Calu3 (cell line): ENCODE measurements at regions not wholly inside any gene's neighbourhood (a gene's known extent, or its start where the extent isn't known, plus 50 kb on each side); places are given as distances from the start of the nearest gene placed in this dataset.

ENCODE experiments used
- BruUV-seq: library from RNA; stranded (reverse); fragments of 400-500 nt; replicated peaks from 2 replicates; lab custom pipeline; 2021; lab: Mats Ljungman, UMichigan
- CTCF ChIA-PET: fragments of 300-600 bp; sonication (Branson Sonifier 250); formaldehyde crosslinking; loops from one replicate; lab custom pipeline; 2022; ENCODE audit warnings: antibody characterized with exemption; lab: Charles Lee
- DNase-seq: peaks from one replicate; pipeline ENCODE4 v3.0.0; 2022
- H3K27ac Mint-ChIP-seq: one replicate; pipeline ENCODE4 v1.8.0; 2022; ENCODE audit warnings: mixed read lengths; ENCODE audit not compliant: unreplicated experiment
- H3K27me3 Mint-ChIP-seq: one replicate; pipeline ENCODE4 v1.8.0; 2022; ENCODE audit warnings: mixed read lengths; ENCODE audit not compliant: unreplicated experiment
- H3K36me3 Mint-ChIP-seq: one replicate; pipeline ENCODE4 v1.8.0; 2022; ENCODE audit warnings: mild to moderate bottlenecking, moderate library complexity, mixed read lengths; ENCODE audit not compliant: insufficient read depth, unreplicated experiment
- H3K4me1 Mint-ChIP-seq: one replicate; pipeline ENCODE4 v1.8.0; 2022; ENCODE audit warnings: mild to moderate bottlenecking, low read depth, mixed read lengths; ENCODE audit not compliant: unreplicated experiment
- H3K4me3 Mint-ChIP-seq: one replicate; pipeline ENCODE4 v1.8.0; 2022; ENCODE audit warnings: mild to moderate bottlenecking, low read depth, moderate library complexity, mixed read lengths; ENCODE audit not compliant: unreplicated experiment
- H3K9me3 Mint-ChIP-seq: one replicate; pipeline ENCODE4 v1.8.0; 2022; ENCODE audit warnings: low read depth, mixed read lengths; ENCODE audit not compliant: unreplicated experiment
- intact Hi-C: fragments of 100-400 bp; cut with micrococcal nuclease; formaldehyde crosslinking; loops from one replicate; pipeline ENCODE4 v1.10.0; 2022; ENCODE audit not compliant: unreplicated experiment
- TF ChIP-seq, protein P1 (sequence below): fragments of 200-600 bp; IDR thresholded peaks from one replicate; pipeline ENCODE4 v1.8.0; 2022; ENCODE audit warnings: antibody characterized with exemption; ENCODE audit not compliant: unreplicated experiment

DNA sequence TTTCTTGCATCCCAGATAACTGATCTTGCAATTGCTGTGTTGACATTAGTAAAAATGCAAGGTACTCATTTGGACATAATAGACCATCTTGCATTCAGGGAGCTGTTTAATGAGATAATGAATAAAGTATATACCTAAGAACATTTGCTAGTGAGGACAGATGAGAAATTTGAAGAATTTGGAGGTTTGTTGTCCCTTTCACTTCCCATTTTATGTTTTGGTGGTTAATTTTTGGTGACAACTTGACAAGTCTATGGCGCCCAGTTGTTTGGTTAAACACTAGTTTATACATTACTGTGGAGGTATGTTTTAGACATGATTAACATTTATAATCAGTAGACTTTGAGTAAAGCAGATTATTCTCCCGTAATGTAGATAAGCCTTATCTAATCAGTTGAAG is 300.2 kb upstream of the SYNCRIP start:
- no peaks in the 10 kb centered on the region for H3K4me1 Mint-ChIP-seq
- TF ChIP-seq, protein P1, sequence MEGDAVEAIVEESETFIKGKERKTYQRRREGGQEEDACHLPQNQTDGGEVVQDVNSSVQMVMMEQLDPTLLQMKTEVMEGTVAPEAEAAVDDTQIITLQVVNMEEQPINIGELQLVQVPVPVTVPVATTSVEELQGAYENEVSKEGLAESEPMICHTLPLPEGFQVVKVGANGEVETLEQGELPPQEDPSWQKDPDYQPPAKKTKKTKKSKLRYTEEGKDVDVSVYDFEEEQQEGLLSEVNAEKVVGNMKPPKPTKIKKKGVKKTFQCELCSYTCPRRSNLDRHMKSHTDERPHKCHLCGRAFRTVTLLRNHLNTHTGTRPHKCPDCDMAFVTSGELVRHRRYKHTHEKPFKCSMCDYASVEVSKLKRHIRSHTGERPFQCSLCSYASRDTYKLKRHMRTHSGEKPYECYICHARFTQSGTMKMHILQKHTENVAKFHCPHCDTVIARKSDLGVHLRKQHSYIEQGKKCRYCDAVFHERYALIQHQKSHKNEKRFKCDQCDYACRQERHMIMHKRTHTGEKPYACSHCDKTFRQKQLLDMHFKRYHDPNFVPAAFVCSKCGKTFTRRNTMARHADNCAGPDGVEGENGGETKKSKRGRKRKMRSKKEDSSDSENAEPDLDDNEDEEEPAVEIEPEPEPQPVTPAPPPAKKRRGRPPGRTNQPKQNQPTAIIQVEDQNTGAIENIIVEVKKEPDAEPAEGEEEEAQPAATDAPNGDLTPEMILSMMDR, result no peak
- H3K27me3 Mint-ChIP-seq, result no peaks in the 10 kb centered on the region
- no peak overlapping the region for H3K27ac Mint-ChIP-seq
- no peaks in the 10 kb centered on the region for H3K9me3 Mint-ChIP-seq
- intact Hi-C loops, result no loop called here
- BruUV-seq, result no TSS peak
- CTCF ChIA-PET, result no interaction called here
- no peak for DNase-seq
- no peak overlapping the region for H3K4me3 Mint-ChIP-seq
- no peaks in the 10 kb centered on the region for H3K36me3 Mint-ChIP-seq

GRCh38 chr6:85936916-85937315 is 294.2 kb upstream of the SYNCRIP start:
- H3K36me3 Mint-ChIP-seq, result no peaks in the 10 kb centered on the region
- no peaks in the 10 kb centered on the region for H3K27me3 Mint-ChIP-seq
- TF ChIP-seq, protein P1, result no peak
- no peak overlapping the region for H3K4me3 Mint-ChIP-seq
- CTCF ChIA-PET, result no interaction called here
- BruUV-seq, result no TSS peak
- H3K9me3 Mint-ChIP-seq, result peaks cover 9% of the 10 kb centered on the region
- H3K4me1 Mint-ChIP-seq, result no peaks in the 10 kb centered on the region
- H3K27ac Mint-ChIP-seq, result no peak overlapping the region
- no peak for DNase-seq
- intact Hi-C loops, result no loop called here

DNA sequence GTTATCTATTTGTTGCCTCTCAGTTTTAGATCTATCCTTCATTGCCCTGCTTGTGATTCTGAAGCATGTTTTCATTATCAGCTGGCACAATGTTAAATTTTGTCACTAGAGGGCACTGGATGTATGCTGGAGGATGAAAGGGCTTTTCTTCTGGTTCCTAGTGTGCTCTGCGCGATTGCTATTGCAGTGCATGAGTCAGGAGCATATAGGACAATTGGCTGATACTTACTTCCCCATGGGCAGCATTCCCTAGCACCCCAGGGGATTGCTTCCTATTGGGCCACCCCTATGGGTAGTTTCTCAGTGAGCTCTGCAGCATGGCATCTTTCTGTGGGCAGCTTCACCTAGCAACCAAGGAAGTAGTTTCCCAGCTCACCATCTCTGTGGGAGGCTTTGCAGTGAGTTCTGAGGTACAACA is 280.3 kb upstream of the SYNCRIP start:
- H3K27ac Mint-ChIP-seq, result no peak overlapping the region
- H3K4me3 Mint-ChIP-seq, result no peak overlapping the region
- CTCF ChIA-PET, result interaction anchor here (0.7 to 2.1 kb wide), 6 partner anchors 99 to 1013 kb away, joined by 3 to 9 read pairs (median 3); partner anchors contain the start of gene HTR1E
- H3K27me3 Mint-ChIP-seq, result peaks cover 38% of the 10 kb centered on the region
- no peaks in the 10 kb centered on the region for H3K9me3 Mint-ChIP-seq
- H3K36me3 Mint-ChIP-seq, result no peaks in the 10 kb centered on the region
- H3K4me1 Mint-ChIP-seq, result no peaks in the 10 kb centered on the region
- no TSS peak for BruUV-seq
- intact Hi-C loops, result loop anchor here (1.0 to 5.0 kb wide), 6 partner anchors 166 to 1106 kb away; partner anchors contain the start of gene HTR1E
- TF ChIP-seq, protein P1, result peak; percentile 67
- DNase-seq, result peak; percentile 53

- Mint-ChIP-seq H3K9me3 (no peaks in the 10 kb centered on the region), H3K4me3 (no peak overlapping the region), H3K36me3 (no peaks in the 10 kb centered on the region), H3K27me3 (peaks cover 35% of the 10 kb centered on the region), H3K27ac (no peak overlapping the region), H3K4me1 (no peaks in the 10 kb centered on the region)
- CTCF ChIA-PET, result interaction anchor here (2.1 kb wide), 1 partner anchor 255 kb away, joined by 5 read pairs; no protein-coding TSS in a partner anchor
- intact Hi-C loops, result loop anchor here (5.0 kb wide), 3 partner anchors 163 to 937 kb away; no protein-coding TSS in a partner anchor
- no TSS peak for BruUV-seq
- TF ChIP-seq, protein P1, result no peak
- DNase-seq, result no peak
These were observed 278.1 kb upstream of the SYNCRIP start for GRCh38 chr6:85920782-85921181.
